Lower leg skin (tissue), 4 donors: ENCODE measurements at regions not wholly inside any gene's neighbourhood (a gene's known extent, or its start where the extent isn't known, plus 50 kb on each side); places are given as distances from the start of the nearest gene placed in this dataset.

ENCODE experiments used
- DNase-seq, 2 donors: peaks; one replicate each; pipeline ENCODE4 v3.0.0-alpha.2; 2019; ENCODE audit warnings: low spot score in 2 of 2
- H3K4me3 ChIP-seq: fragments of 200-600 bp; sonication (generic); 2 replicates; pipeline ENCODE4 v1.5.1; 2017; ENCODE audit warnings: mild to moderate bottlenecking, low read depth; ENCODE audit not compliant: poor library complexity, severe bottlenecking
- POLR2A ChIP-seq, 2 donors: fragments of 450-650 bp; IDR thresholded peaks; one replicate each; pipeline ENCODE4 v1.6.1; 2016 to 2017; ENCODE audit warnings: antibody characterized with exemption in 2 of 2, mild to moderate bottlenecking in 1 of 2, moderate library complexity in 1 of 2
- WGBS, 2 donors: methylation state at CpG; one replicate each; pipeline ENCODE4 v1.1.5; 2018; 5-methylcytosine and 5-hydroxymethylcytosine counted together
- intact Hi-C: fragments of 100-400 bp; cut with DNase I; formaldehyde crosslinking; loops from one replicate; pipeline ENCODE4 v1.15.0; 2023; ENCODE audit warnings: low total_unique reads
- TF ChIP-seq, protein P1 (sequence below), 3 donors: fragments of 450-650 bp; IDR thresholded peaks; one replicate each; pipeline ENCODE4 v1.5.1; 2016; ENCODE audit warnings: antibody characterized with exemption in 3 of 3, mild to moderate bottlenecking in 3 of 3, moderate library complexity in 2 of 3

DNA sequence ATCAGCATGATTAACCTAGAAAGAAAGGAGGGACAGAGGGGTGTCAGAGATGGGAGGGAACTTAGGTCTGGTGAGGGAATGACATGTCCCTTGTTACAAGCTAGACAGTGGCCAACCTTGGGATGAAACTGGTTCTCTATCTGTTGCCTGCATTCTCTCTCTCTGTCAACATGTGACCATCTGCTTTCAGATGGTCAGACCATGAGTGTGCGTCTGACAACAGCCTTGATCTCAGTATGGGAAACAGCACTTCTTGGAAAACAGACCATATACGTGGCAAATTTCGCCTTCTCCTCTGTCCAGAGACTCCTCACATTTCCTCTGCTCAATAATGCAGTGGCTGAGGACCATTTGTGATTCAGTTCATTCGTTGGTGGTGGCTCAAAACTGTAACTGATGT, 845.9 kb downstream of the TYW1 start:
- 62 to 64% methylated on average over 4 of the region's 4 CpGs for WGBS, 2 donors

DNA sequence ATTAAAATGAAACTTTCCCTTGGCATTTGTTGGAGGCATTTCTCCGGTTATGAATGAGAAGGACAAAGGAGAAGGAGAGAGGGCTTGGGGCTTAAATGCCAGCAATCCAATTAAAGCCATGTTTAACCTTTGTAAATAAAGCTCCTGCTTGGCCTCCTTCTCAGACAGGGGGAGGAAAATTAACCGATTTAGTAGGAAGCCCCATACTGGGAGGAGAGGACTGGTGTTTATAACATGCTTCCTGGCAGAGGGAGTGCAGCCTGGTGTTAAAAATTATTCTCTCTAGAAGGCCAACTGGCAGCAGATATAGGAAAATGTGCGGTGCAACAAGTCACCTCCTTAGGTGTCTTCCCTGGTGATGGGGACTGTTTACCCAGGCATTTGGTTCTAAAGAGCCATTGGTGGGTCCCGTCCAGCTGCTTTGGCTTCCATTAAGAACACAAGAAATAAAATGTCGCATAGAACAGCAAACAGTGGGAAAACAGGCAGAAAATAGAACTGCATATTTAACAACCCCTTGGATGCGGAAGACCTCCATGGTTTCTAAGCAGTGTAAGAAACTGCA, 846.5 kb downstream of the TYW1 start:
- 57 to 65% methylated on average over 6 of the region's 6 CpGs for WGBS, 2 donors
- no peak for DNase-seq
- intact Hi-C loops: no loop called here
- TF ChIP-seq POLR2A (IDR thresholded peaks at IDR 0.05): no peak
- TF ChIP-seq, protein P1, sequence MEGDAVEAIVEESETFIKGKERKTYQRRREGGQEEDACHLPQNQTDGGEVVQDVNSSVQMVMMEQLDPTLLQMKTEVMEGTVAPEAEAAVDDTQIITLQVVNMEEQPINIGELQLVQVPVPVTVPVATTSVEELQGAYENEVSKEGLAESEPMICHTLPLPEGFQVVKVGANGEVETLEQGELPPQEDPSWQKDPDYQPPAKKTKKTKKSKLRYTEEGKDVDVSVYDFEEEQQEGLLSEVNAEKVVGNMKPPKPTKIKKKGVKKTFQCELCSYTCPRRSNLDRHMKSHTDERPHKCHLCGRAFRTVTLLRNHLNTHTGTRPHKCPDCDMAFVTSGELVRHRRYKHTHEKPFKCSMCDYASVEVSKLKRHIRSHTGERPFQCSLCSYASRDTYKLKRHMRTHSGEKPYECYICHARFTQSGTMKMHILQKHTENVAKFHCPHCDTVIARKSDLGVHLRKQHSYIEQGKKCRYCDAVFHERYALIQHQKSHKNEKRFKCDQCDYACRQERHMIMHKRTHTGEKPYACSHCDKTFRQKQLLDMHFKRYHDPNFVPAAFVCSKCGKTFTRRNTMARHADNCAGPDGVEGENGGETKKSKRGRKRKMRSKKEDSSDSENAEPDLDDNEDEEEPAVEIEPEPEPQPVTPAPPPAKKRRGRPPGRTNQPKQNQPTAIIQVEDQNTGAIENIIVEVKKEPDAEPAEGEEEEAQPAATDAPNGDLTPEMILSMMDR (IDR thresholded peaks at IDR 0.05): no peak
- H3K4me3 ChIP-seq: no peak overlapping the region

More for the DNA sequence above, 845.9 kb downstream of the TYW1 start:
- intact Hi-C loops: no loop called here
- DNase-seq: no peak
- no peak overlapping the region for H3K4me3 ChIP-seq
- no peak for TF ChIP-seq POLR2A (IDR thresholded peaks at IDR 0.05)
- TF ChIP-seq, protein P1 (IDR thresholded peaks at IDR 0.05): no peak

DNA sequence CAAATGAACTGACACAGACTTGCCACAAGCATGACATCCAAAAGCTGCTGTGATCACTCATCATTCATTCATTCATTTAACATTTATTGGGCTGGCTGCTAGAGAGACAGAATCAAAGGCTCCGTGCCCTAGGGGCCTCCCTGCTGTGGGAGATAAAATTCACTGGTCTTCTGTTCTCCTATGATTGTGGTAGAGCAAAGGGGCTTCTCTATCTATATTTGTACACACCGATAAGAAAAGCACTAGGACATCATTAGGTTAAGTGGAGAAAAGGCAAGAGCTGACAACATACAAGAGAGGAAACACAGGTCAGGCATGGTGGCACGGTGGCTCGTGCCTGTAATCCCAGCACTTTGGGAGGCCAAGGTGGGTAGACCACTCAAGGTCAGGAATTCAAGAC, 847.0 kb downstream of the TYW1 start:
- intact Hi-C loops: no loop called here
- WGBS, 2 donors: 60 to 71% methylated on average over 4 of the region's 4 CpGs

DNA sequence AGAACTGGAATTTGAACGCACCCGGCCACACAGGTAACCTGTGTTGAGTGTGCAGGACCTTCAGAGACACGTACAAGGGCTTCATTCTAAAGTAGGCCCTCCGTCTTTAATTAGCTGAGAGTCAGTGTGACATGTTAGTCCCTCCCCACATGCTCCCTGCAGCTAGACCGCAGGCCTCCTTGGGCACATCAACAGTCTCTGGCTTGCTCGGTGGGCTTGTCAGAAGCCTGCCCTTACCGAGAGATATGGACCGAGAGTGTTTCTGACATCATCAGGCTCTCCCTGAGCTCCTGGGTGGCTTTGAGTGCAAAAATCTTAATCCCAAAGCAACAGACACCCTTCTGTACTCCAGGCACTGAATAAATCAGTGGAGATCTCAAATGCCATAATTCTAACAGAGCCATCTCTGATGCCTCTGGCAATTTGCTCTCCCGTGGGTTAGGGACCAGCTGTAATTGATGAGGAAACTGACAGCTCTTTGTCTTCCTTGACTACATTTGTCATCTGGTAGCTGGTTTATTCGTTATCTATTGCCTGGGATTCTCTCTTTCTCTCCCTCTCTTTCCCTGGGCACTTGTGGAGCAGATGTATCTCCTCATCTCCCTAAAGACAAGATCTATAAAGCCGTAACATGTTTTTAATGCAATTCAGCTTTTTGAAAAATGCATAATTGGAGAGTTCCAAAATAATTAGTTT, 850.6 kb downstream of the TYW1 start:
- 62 to 70% methylated on average over 11 of the region's 11 CpGs for WGBS, 2 donors
- no peak for DNase-seq
- intact Hi-C loops: no loop called here
- TF ChIP-seq, protein P1 (IDR thresholded peaks at IDR 0.05): no peak
- TF ChIP-seq POLR2A (IDR thresholded peaks at IDR 0.05): no peak
- no peak overlapping the region for H3K4me3 ChIP-seq

More for the DNA sequence above, 847.0 kb downstream of the TYW1 start:
- no peak overlapping the region for H3K4me3 ChIP-seq
- TF ChIP-seq, protein P1 (IDR thresholded peaks at IDR 0.05): no peak
- no peak for TF ChIP-seq POLR2A (IDR thresholded peaks at IDR 0.05)
- DNase-seq: no peak

DNA sequence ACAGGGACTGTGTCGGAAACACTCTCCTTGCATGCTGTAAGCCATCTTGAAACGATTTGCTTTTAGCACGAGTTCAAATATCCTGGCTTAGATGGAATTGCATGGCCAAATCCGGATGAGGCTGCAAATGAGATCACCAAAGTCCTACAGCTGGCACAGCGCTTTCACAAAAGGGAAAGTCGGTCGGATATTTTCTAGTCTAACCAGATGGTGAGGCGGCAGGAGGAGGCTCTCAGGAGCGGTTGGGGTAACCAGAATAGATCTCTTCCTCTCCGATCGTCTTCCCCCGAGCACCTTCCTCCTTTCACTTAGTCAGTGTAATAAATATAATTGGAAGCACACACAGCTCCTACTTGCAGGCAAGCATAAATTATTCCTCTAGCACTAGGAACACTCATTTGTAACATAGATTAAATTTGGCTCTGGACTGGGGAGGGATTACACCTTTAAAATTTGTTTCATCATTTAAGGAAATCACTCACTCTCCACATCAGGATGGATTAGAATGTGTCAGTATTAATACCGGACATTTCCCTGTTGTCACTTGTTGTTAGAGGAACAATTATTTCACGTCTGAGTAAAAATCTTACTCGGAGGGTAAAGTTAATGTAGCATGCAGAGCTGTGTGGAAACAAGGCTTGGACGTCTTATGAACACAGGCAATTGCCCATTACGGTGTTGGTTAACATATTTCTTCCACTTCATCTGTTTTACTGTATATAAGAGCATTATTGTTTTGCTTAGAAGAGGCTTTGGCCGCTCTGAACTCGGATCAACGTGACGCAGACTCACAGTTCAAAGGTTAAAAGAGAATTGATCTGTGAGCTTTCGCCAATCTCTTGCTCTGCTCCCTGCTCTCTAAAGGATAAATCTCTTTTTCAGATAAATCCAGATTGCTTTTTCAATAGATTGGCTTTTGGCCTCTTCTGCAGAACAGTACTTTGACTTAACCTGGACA, 857.9 kb downstream of the TYW1 start:
- WGBS, 2 donors: 53 to 58% methylated on average over 22 of the region's 22 CpGs
- no peak for TF ChIP-seq POLR2A (IDR thresholded peaks at IDR 0.05)
- TF ChIP-seq, protein P1 (IDR thresholded peaks at IDR 0.05): no peak
- DNase-seq: no peak
- intact Hi-C loops: no loop called here
- H3K4me3 ChIP-seq: no peak overlapping the region
